HCT116 (cell line): ENCODE measurements at regions not wholly inside any gene's neighbourhood (a gene's known extent, or its start where the extent isn't known, plus 50 kb on each side); places are given as distances from the start of the nearest gene placed in this dataset.

Experiments
- ATAC-seq: fragments of 200-7000 bp; cut with Tn5 transposase; 2 replicates; pipeline ENCODE4 v1.9.1; 2020; ENCODE audit warnings: mild to moderate bottlenecking, moderate library complexity
- BruUV-seq: library from RNA; stranded (reverse); fragments of 400-500 nt; replicated peaks from 2 replicates; lab custom pipeline; 2021; lab: Mats Ljungman, UMichigan
- CTCF ChIA-PET: fragments of 300-600 bp; sonication (Branson Sonifier 250); formaldehyde crosslinking; loops from one replicate; lab custom pipeline; 2021; ENCODE audit warnings: antibody characterized with exemption; lab: Charles Lee
- POLR2A ChIA-PET: fragments of 300-600, 350-600 bp; sonication (Branson Sonifier 250); formaldehyde crosslinking; loops from one replicate; lab custom pipeline; 2021; ENCODE audit warnings: antibody characterized with exemption; lab: Charles Lee
- RAD21 ChIA-PET, 2 experiments: fragments of 300-600 bp; sonication (Branson Sonifier 250); formaldehyde crosslinking; loops; one replicate each; lab custom pipeline; 2023; ENCODE audit warnings: low total read pairs in 2 of 2; ENCODE audit not compliant: uncharacterized antibody in 2 of 2, unreplicated experiment in 2 of 2, low non-redundant PET in 1 of 2; lab: Charles Lee
- DNase-seq: peaks from one replicate; pipeline ENCODE4 v3.0.0-alpha.2; 2010; ENCODE audit warnings: low read depth, low spot score
- H2AFZ ChIP-seq: fragments of 200-600 bp; shearing (Covaris generic), sonication (generic); 2 replicates; pipeline ENCODE4 v1.6.1; 2017; ENCODE audit warnings: low read depth, mixed run types, mixed read lengths, antibody characterized with exemption, low read length; ENCODE audit not compliant: poor library complexity, severe bottlenecking
- H3K27ac ChIP-seq: 2 replicates; pipeline ENCODE4 v1.5.1; 2012; ENCODE audit warnings: low read depth, low read length
- H3K27me3 ChIP-seq: fragments of 200-600 bp; sonication (generic); 2 replicates; pipeline ENCODE4 v1.6.1; 2016; ENCODE audit warnings: mixed run types, low read length, mixed read lengths; ENCODE audit not compliant: insufficient read depth
- H3K36me3 ChIP-seq, 2 experiments: fragments of 200-500 bp in 1 of 2; fragments of 200-600 bp in 1 of 2; sonication (Bioruptor generic) in 1 of 2; sonication (generic) in 1 of 2; 2 replicates each; pipeline versions ENCODE4 v1.5.1 to v1.6.1; 2014 to 2016; ENCODE audit warnings: low read length in 2 of 2, inconsistent platforms in 1 of 2, mixed read lengths in 1 of 2, mixed run types in 1 of 2; ENCODE audit not compliant: insufficient read depth in 2 of 2, control insufficient read depth in 1 of 2
- H3K4me1 ChIP-seq, 2 experiments: fragments of 200-600 bp in 1 of 2; sonication (generic) in 1 of 2; 2 replicates each; pipeline versions ENCODE4 v1.5.1 to v1.6.1; 2012 to 2017; ENCODE audit warnings: low read length in 2 of 2, inconsistent platforms in 1 of 2, mild to moderate bottlenecking in 1 of 2, mixed read lengths in 1 of 2, mixed run types in 1 of 2, moderate library complexity in 1 of 2; ENCODE audit not compliant: insufficient read depth in 2 of 2, control insufficient read depth in 1 of 2
- H3K4me2 ChIP-seq: fragments of 200-600 bp; sonication (generic); 2 replicates; pipeline ENCODE4 v1.6.1; 2017; ENCODE audit warnings: mixed run types, low read length, mixed read lengths
- H3K4me3 ChIP-seq, 2 experiments: fragments of 200-600 bp in 1 of 2; sonication (generic) in 1 of 2; replicated peaks in 1 of 2; 2 replicates each; pipeline ENCODE4 v1.5.1; 2011 to 2016; ENCODE audit warnings: low read length in 2 of 2, control low read depth in 1 of 2, low read depth in 1 of 2, mild to moderate bottlenecking in 1 of 2, mixed read lengths in 1 of 2, mixed run types in 1 of 2
- H3K79me2 ChIP-seq: fragments of 200-600 bp; sonication (generic); 2 replicates; pipeline ENCODE4 v1.6.1; 2017; ENCODE audit warnings: mild to moderate bottlenecking, mixed run types, low read length, moderate library complexity, mixed read lengths; ENCODE audit not compliant: insufficient read depth
- H3K9ac ChIP-seq: fragments of 200-600 bp; sonication (generic); 2 replicates; pipeline ENCODE4 v1.6.1; 2016; ENCODE audit warnings: low read length, mixed read lengths
- H3K9me2 ChIP-seq: fragments of 200-600 bp; sonication (generic), shearing (Covaris generic); 2 replicates; pipeline ENCODE4 v1.6.1; 2017; ENCODE audit warnings: mixed run types, mild to moderate bottlenecking, moderate library complexity; ENCODE audit not compliant: insufficient read depth
- H3K9me3 ChIP-seq, 2 experiments: fragments of 200-500 bp in 1 of 2; fragments of 200-600 bp in 1 of 2; sonication (Bioruptor generic) in 1 of 2; sonication (generic) in 1 of 2; 2 replicates each; pipeline ENCODE4 v1.6.1; 2014 to 2017; ENCODE audit warnings: low read length in 2 of 2, mixed read lengths in 2 of 2, inconsistent platforms in 1 of 2, low read depth in 1 of 2, mild to moderate bottlenecking in 1 of 2, mixed run types in 1 of 2, moderate library complexity in 1 of 2; ENCODE audit not compliant: control insufficient read depth in 1 of 2, insufficient read depth in 1 of 2
- H4K20me1 ChIP-seq: fragments of 200-600 bp; sonication (generic), shearing (Covaris generic); 2 replicates; pipeline ENCODE4 v1.6.1; 2017; ENCODE audit warnings: mixed run types, mild to moderate bottlenecking, moderate library complexity; ENCODE audit not compliant: insufficient read depth
- ATF3 ChIP-seq: IDR thresholded peaks from 2 replicates; pipeline ENCODE4 v1.6.1; 2012
- CBX3 ChIP-seq: IDR thresholded peaks from 2 replicates; pipeline ENCODE4 v1.6.1; 2012; ENCODE audit warnings: low read depth
- CEBPB ChIP-seq: IDR thresholded peaks from 2 replicates; pipeline ENCODE4 v1.6.1; 2012; ENCODE audit warnings: low read depth
- EZH2phosphoT487 ChIP-seq: fragments of 200-600 bp; IDR thresholded peaks from 2 replicates; pipeline ENCODE4 v1.6.1; 2018; ENCODE audit warnings: antibody characterized with exemption, borderline replicate concordance
- POLR2A ChIP-seq: IDR thresholded peaks from 2 replicates; pipeline ENCODE4 v1.7.0; 2011; ENCODE audit warnings: borderline replicate concordance; ENCODE audit not compliant: insufficient read depth, insufficient read length; ENCODE audit errors: extremely low read depth
- POLR2AphosphoS5 ChIP-seq: IDR thresholded peaks from 2 replicates; pipeline ENCODE4 v1.6.1; 2011; ENCODE audit warnings: mild to moderate bottlenecking, low read depth, low read length, moderate library complexity
- RAD21 ChIP-seq: IDR thresholded peaks from 2 replicates; pipeline ENCODE4 v1.6.1; 2012; ENCODE audit warnings: low read depth, mild to moderate bottlenecking
- SIN3A ChIP-seq: IDR thresholded peaks from 2 replicates; pipeline ENCODE4 v1.6.1; 2012; ENCODE audit warnings: low read depth
- SP1 ChIP-seq: IDR thresholded peaks from 2 replicates; pipeline ENCODE4 v1.6.1; 2012; ENCODE audit warnings: low read depth
- SRF ChIP-seq: IDR thresholded peaks from 2 replicates; pipeline ENCODE4 v1.6.1; 2012; ENCODE audit warnings: low read depth
- TCF7L2 ChIP-seq: IDR thresholded peaks from 2 replicates; pipeline ENCODE4 v1.7.0; 2011; ENCODE audit warnings: borderline replicate concordance, inconsistent platforms; ENCODE audit not compliant: insufficient read depth, insufficient read length; ENCODE audit errors: extremely low read depth
- YY1 ChIP-seq: IDR thresholded peaks from 2 replicates; pipeline ENCODE4 v1.6.1; 2011; ENCODE audit warnings: low read length, low read depth, moderate library complexity, mild to moderate bottlenecking; ENCODE audit not compliant: insufficient replicate concordance; ENCODE audit errors: extremely low read depth
- ZBTB33 ChIP-seq: IDR thresholded peaks from 2 replicates; pipeline ENCODE4 v1.6.1; 2011; ENCODE audit warnings: mild to moderate bottlenecking, low read length, moderate library complexity; ENCODE audit not compliant: insufficient replicate concordance; ENCODE audit errors: extremely low read depth
- ZNF274 ChIP-seq: fragments of 200-500 bp; sonication (Bioruptor generic); IDR thresholded peaks from 2 replicates; pipeline ENCODE4 v1.6.1; 2014; ENCODE audit warnings: mild to moderate bottlenecking, low read depth, low read length, inconsistent platforms
- intact Hi-C: fragments of 100-400 bp; cut with micrococcal nuclease; formaldehyde crosslinking; loops from 2 replicates; pipeline ENCODE4 v1.10.0; 2022

- BruUV-seq, result no TSS peak
- Histone ChIP-seq H3K36me3 (no peaks in the 10 kb centered on the region), H3K79me2 (no peaks in the 10 kb centered on the region), H3K4me2 (no peak overlapping the region), H4K20me1 (no peaks in the 10 kb centered on the region), H3K4me3 (no peak overlapping the region), H3K4me1 (peaks cover 10 to 13% of the 10 kb centered on the region in 2 experiments; a peak in 3 of 4 replicates), H3K27me3 (no peaks in the 10 kb centered on the region), H3K9me2 (no peaks in the 10 kb centered on the region), H3K9me3 (no peaks in the 10 kb centered on the region), H2AFZ (no peak overlapping the region), H3K9ac (no peak overlapping the region), H3K27ac (no peak overlapping the region)
- intact Hi-C loops, result no loop called here
- TF ChIP-seq POLR2A (no peak), SRF (no peak), TCF7L2 (no peak), RAD21 (no peak), ATF3 (no peak), ZBTB33 (no peak), ZNF274 (no peak), CEBPB (no peak), YY1 (no peak), CBX3 (no peak), SP1 (no peak), SIN3A (no peak), EZH2phosphoT487 (no peak), POLR2AphosphoS5 (no peak)
- ChIA-PET CTCF (no interaction called here), RAD21 (no interaction called here), POLR2A (no interaction called here)
- DNase-seq (no peak), ATAC-seq (no peak)
These were observed 139.0 kb upstream of the TNS3 start for GRCh38 chr7:47720907-47721244.
